Lung (tissue), 11 donors: ENCODE measurements at regions not wholly inside any gene's neighbourhood (a gene's known extent, or its start where the extent isn't known, plus 50 kb on each side); places are given as distances from the start of the nearest gene placed in this dataset.

Experiments
- ATAC-seq: fragments of 200-7000 bp; cut with Tn5 transposase; one replicate; pipeline ENCODE4 v1.9.1; 2020; ENCODE audit warnings: moderate number of reproducible peaks; ENCODE audit not compliant: insufficient read depth, low FRiP score
- DNase-seq, 3 donors: peaks; one replicate each; pipeline ENCODE4 v3.0.0-alpha.2; 2013 to 2017
- H3K27ac ChIP-seq, 2 donors: one replicate each; pipeline ENCODE4 v1.5.1; 2013; ENCODE audit warnings: mild to moderate bottlenecking in 2 of 2, moderate library complexity in 2 of 2, control low read depth in 1 of 2, inconsistent platforms in 1 of 2, low read depth in 1 of 2, low read length in 1 of 2
- H3K27me3 ChIP-seq, 3 donors: one replicate each; pipeline ENCODE4 v1.5.1; 2013; ENCODE audit warnings: low read length in 2 of 3; ENCODE audit not compliant: control insufficient read depth in 3 of 3, insufficient read depth in 3 of 3
- H3K36me3 ChIP-seq, 4 donors: one replicate each; pipeline ENCODE4 v1.5.1; 2013; ENCODE audit warnings: low read length in 4 of 4, mild to moderate bottlenecking in 1 of 4, moderate library complexity in 1 of 4; ENCODE audit not compliant: control insufficient read depth in 4 of 4, insufficient read depth in 4 of 4
- H3K4me1 ChIP-seq, 5 donors: one replicate each; pipeline ENCODE4 v1.5.1; 2013; ENCODE audit warnings: low read length in 5 of 5, mild to moderate bottlenecking in 2 of 5, moderate library complexity in 1 of 5; ENCODE audit not compliant: control insufficient read depth in 5 of 5, insufficient read depth in 5 of 5
- H3K4me3 ChIP-seq: one replicate; pipeline ENCODE4 v1.5.1; 2013; ENCODE audit warnings: mild to moderate bottlenecking, control low read depth, moderate library complexity
- H3K9ac ChIP-seq, 2 donors: one replicate each; pipeline ENCODE4 v1.5.1; 2013; ENCODE audit warnings: low read length in 2 of 2, control low read depth in 1 of 2; ENCODE audit not compliant: insufficient read depth in 1 of 2
- H3K9me3 ChIP-seq, 4 donors: one replicate each; pipeline ENCODE4 v1.5.1; 2013; ENCODE audit warnings: low read length in 3 of 4, mild to moderate bottlenecking in 1 of 4, moderate library complexity in 1 of 4; ENCODE audit not compliant: control insufficient read depth in 4 of 4, insufficient read depth in 3 of 4
- WGBS, 2 donors: extraction: QIAGEN DNeasy Blood & Tissue Kit; methylation state at CpG; one replicate each; pipeline ENCODE4 v1.1.7; 2013; 5-methylcytosine and 5-hydroxymethylcytosine counted together
- TF ChIP-seq, protein P1 (sequence below): IDR thresholded peaks from 2 replicates; pipeline ENCODE4 v1.5.1; 2012; ENCODE audit warnings: mild to moderate bottlenecking; ENCODE audit errors: control extremely low read depth, extremely low read depth
- donor health status: control.
- donor health status: control.
- donor health status: Bipolar disorder and iron deficiency.
- donor health status: healthy.
- donor health status: DM: yes; HTN: yes; CAD: no.

GRCh38 chr14:38777401-38777800 is 325.6 kb downstream of the SEC23A start:
- Histone ChIP-seq H3K9me3 (no peaks in the 10 kb centered on the region), H3K4me3 (no peak overlapping the region), H3K27me3 (no peaks in the 10 kb centered on the region), H3K9ac (no peak overlapping the region), H3K4me1 (peaks cover 0 to 3% (median 0%) of the 10 kb centered on the region in 5 donors), H3K27ac (no peak overlapping the region), H3K36me3 (no peaks in the 10 kb centered on the region)
- ATAC-seq, result no peak
- DNase-seq, result no peak
- 85 to 89% methylated on average over 1 of the region's 1 CpG for WGBS, 2 donors
- TF ChIP-seq, protein P1, sequence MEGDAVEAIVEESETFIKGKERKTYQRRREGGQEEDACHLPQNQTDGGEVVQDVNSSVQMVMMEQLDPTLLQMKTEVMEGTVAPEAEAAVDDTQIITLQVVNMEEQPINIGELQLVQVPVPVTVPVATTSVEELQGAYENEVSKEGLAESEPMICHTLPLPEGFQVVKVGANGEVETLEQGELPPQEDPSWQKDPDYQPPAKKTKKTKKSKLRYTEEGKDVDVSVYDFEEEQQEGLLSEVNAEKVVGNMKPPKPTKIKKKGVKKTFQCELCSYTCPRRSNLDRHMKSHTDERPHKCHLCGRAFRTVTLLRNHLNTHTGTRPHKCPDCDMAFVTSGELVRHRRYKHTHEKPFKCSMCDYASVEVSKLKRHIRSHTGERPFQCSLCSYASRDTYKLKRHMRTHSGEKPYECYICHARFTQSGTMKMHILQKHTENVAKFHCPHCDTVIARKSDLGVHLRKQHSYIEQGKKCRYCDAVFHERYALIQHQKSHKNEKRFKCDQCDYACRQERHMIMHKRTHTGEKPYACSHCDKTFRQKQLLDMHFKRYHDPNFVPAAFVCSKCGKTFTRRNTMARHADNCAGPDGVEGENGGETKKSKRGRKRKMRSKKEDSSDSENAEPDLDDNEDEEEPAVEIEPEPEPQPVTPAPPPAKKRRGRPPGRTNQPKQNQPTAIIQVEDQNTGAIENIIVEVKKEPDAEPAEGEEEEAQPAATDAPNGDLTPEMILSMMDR, result no peak

GRCh38 chr14:38775986-38776385 is 327.0 kb downstream of the SEC23A start:
- peaks cover 0 to 3% (median 0%) of the 10 kb centered on the region in 5 donors for H3K4me1 ChIP-seq
- H3K9me3 ChIP-seq, result no peaks in the 10 kb centered on the region
- TF ChIP-seq, protein P1, result no peak
- DNase-seq (no peak), ATAC-seq (no peak)
- no peak overlapping the region for H3K4me3 ChIP-seq
- H3K9ac ChIP-seq, result no peak overlapping the region
- no peaks in the 10 kb centered on the region for H3K27me3 ChIP-seq
- no peak overlapping the region for H3K27ac ChIP-seq
- no peaks in the 10 kb centered on the region for H3K36me3 ChIP-seq
- 93 to 100% methylated on average over 1 of the region's 1 CpG for WGBS, 2 donors

GRCh38 chr14:38774162-38774561 is 328.9 kb downstream of the SEC23A start:
- H3K4me3 ChIP-seq, result no peak overlapping the region
- H3K27ac ChIP-seq, result no peak overlapping the region
- no peak overlapping the region for H3K9ac ChIP-seq
- ATAC-seq (no peak), DNase-seq (no peak)
- H3K4me1 ChIP-seq, result peaks cover 0 to 3% (median 0%) of the 10 kb centered on the region in 5 donors
- H3K9me3 ChIP-seq, result no peaks in the 10 kb centered on the region
- H3K27me3 ChIP-seq, result no peaks in the 10 kb centered on the region
- no peaks in the 10 kb centered on the region for H3K36me3 ChIP-seq
- TF ChIP-seq, protein P1, result no peak

- no peak overlapping the region for H3K4me3 ChIP-seq
- 86 to 100% methylated on average over 1 of the region's 1 CpG for WGBS, 2 donors
- H3K36me3 ChIP-seq, result no peaks in the 10 kb centered on the region
- no peaks in the 10 kb centered on the region for H3K4me1 ChIP-seq
- TF ChIP-seq, protein P1, result no peak
- H3K9ac ChIP-seq, result no peak overlapping the region
- DNase-seq, result no peak
- H3K27me3 ChIP-seq, result no peaks in the 10 kb centered on the region
- ATAC-seq, result no peak
- no peak overlapping the region for H3K27ac ChIP-seq
- no peaks in the 10 kb centered on the region for H3K9me3 ChIP-seq
Measured at GRCh38 chr14:38770251-38770650, 332.8 kb downstream of the SEC23A start.
